Hippocampal formation (tissue), 2 donors: ENCODE measurements at regions not wholly inside any gene's neighbourhood (a gene's known extent, or its start where the extent isn't known, plus 50 kb on each side); places are given as distances from the start of the nearest gene placed in this dataset.
"Not testable (repeated sequence)": the region's sequence is repeated elsewhere in the genome, so short reads cannot be mapped to it uniquely, and the experiment has no call there.

Experiments used
- DNase-seq, 2 donors: peaks; one replicate each; lab custom pipeline; 2025; lab: John Stamatoyannopoulos, UW

DNA sequence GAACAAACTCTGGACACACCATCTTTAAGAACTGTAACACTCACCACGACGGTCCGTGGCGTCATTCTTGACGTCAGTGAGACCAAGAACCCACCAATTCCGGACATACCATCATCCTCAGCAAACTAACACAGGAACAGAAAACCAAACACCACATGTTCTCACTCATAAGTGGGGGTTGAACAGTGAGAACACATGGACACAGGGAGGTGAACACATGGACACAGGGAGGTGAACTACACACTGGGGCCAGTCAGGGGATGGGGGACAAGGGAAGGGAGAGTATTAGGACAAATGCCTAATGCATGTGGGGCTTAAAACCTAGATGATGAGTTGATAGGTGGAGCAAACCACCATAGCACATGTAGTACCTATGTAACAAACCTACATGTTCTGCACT lies 952.1 kb upstream of the PRR20A start:
- DNase-seq: not testable (repeated sequence)

DNA sequence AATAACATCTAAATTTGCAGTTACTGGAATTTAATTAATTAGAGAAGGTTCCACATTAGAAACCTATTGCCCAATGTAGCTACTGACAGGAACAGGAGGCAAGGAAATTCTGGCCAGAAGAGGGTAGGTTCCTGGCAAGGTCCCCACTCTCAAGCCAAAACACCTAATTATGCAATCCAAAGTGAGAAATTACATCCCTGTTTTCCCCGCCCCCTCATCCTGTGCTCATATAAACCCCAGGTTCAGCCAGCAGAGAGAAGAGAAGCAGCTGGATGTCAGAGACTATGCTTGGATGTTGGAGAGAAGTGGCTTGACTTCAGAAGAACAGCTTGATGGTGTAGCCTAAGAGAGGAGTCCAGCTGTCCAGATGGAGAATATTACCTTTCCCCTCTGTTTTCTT lies 951.3 kb upstream of the PRR20A start:
- DNase-seq: no peak

DNA sequence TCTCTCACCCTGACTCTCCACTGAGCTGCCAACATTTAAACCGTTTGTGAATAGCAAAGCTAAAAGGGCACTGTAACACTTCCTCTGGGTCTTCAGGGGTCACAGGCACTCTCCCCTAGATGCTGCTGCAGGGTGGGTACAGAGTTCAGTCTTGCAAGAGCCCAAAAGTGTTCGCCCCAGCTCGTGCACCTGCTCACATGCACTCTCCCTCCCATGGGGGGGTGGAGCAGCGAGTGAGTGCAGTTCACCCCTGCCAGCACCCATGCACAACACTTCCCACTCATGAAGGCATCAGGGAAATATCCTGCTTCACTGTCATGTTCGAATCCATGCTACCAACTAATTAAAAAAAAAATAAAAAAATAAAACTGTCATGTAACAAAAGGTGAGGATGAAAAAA lies 950.7 kb upstream of the PRR20A start:
- no peak for DNase-seq

DNA sequence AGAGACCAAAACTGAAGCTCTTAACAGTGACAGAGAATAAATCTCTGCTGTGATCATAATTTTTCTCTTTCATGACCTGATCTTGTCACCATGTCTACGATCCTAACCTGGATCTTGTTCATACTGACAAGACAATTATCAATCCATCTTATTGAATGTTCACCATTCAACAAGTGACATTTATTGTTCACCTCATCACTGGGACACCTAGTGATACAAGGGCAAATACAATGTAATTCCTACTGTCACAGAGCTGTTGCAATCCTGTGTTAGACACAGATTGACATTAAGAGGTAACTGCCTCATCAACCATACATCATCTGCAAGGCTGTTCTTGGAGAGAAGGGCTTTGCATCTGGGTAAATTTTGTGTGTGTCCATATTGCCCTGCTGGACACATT lies 942.4 kb upstream of the PRR20A start:
- DNase-seq: no peak

GRCh38 chr13:56201834-56202233 lies 938.9 kb upstream of the PRR20A start:
- no peak for DNase-seq

GRCh38 chr13:56216221-56216620 lies 924.5 kb upstream of the PRR20A start:
- DNase-seq: no peak

GRCh38 chr13:56247692-56248091 lies 893.0 kb upstream of the PRR20A start:
- DNase-seq: no peak

GRCh38 chr13:56271686-56272085 lies 869.0 kb upstream of the PRR20A start:
- no peak for DNase-seq

- DNase-seq: no peak
Observed at GRCh38 chr13:56283262-56283828, 857.4 kb upstream of the PRR20A start.

DNA sequence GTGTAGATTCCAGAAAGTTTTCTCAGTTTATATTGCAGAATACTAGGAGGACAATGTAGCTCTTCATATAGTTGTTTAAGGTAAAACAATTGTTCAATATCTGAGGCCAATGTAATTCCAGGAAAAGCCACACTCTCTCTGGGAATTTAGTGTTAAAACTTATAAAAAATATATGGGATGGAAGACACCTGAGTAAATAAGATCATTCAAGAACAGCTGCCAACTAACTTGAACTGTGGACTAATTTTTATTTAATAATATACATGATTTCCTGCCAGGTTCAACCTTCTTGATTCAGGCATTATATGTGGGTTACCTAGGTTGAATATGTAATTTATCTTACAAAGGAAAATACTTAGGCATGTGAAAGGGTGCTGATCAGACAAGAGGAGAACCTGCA lies 841.1 kb upstream of the PRR20A start:
- DNase-seq: no peak

DNA sequence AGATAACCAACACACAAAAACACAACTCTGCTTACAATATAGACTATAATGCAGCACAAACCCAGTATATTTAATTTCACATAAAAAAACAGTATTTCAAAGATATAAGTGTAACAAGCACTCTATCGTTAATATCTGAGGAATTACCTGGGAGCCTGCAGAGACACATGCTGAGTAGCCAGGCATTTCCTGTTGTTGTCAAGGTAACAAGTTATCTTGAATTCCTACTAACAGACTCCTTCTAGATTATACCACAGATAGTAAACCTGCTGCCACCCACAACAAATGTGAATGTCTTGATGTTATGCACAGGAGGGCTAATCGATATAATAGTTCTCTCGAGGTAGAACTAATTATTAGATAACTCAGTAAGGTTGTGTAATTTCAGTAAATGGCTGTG lies 826.0 kb upstream of the PRR20A start:
- no peak for DNase-seq

DNA sequence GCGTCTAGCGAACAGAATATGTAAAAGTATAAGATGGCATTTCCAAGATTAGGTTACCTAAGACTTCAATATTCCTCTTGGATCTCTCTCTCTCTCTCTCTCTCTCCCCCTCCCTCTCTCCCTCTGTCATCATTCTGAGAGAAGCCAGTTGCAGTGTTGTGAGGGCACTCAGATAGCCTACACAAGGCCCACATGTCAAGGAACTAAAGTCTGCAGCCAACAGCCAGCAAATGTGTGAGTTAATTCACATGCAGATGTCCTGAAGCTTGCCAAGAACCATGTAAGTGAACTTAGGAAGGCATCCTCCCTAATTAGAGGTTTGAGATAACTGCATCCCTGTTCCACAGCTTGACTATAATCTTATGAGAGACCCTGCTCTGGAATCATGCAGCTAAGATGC lies 822.9 kb upstream of the PRR20A start:
- DNase-seq: no peak

GRCh38 chr13:56332671-56333070 lies 808.0 kb upstream of the PRR20A start:
- no peak for DNase-seq

GRCh38 chr13:56335775-56336174 lies 804.9 kb upstream of the PRR20A start:
- no peak for DNase-seq

GRCh38 chr13:56338421-56338820 lies 802.3 kb upstream of the PRR20A start:
- DNase-seq: no peak

DNA sequence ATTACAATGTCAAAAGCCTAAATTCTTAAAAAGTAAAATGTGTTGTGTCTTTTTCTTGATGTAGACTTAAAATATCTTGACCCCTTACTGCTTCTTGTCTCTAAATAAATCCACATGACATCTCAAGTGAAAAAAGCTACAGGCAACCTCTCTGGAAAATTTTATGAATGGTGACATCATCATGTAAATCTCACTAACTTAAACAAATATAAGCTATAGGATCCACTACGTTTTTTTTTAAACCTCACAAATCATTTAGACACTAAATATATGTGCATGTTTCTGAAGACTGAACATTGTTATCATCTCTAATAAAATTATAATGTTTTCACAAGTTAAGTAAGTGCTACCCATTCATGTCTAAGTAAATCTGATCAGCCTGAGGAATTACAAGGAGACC lies 793.7 kb upstream of the PRR20A start:
- DNase-seq: no peak

- no peak for DNase-seq
Observed at GRCh38 chr13:56349866-56350265, 790.9 kb upstream of the PRR20A start.

DNA sequence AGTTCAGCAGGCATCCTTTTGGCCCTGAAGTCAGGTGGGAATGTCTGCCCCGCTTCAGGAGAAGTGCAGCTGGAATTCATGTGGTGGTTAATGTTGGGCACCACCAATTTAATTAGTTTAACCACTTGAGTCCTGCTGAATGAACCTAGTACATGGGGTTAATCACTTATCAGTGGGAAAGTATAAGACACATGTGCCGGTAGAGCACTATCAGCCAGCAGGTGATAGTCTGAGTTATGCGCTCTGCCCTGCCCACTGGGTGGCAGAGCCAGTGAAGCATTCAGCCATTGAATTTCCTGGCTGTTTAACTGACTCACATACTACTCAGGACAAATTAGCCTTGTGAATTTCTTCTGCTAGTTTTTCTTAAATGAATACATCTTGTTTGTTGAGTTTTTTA lies 789.7 kb upstream of the PRR20A start:
- DNase-seq: no peak

DNA sequence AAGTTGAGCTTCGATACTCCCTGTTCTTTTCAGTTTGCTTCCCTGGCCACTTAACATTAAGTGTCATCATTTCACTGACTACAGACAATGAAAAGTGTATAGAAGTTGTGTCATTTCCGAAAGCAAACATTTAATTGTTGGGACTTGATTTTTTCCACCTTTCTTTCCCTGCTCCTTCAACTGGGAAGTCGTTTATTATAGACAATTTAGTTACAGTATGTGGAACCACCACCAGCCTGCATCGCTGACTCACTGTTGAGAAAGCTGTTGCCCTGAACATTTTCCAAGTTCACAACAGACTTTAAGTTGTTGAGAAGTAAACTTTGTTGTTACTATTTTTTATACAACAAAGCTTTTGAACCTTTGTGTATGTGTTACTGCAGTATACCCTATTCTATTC lies 788.4 kb upstream of the PRR20A start:
- DNase-seq: no peak

DNA sequence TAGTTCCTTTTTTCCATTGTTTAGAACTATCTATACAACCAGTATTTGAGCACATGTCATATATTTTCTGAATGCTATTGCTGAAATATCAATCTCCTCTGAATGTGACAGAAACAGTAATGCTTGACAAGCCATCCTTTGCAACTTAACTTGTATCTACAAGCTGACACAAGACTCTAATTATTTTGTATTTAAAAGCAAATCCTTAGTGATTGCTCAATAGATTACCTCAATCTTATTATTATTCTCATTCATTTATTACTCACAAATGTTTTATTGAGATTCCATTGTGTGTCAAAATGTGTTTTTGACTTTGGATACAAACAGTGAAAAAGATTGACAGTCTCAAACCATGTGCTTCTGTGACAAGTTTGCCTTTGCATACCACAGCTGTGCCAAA lies 787.8 kb upstream of the PRR20A start:
- DNase-seq: no peak

DNA sequence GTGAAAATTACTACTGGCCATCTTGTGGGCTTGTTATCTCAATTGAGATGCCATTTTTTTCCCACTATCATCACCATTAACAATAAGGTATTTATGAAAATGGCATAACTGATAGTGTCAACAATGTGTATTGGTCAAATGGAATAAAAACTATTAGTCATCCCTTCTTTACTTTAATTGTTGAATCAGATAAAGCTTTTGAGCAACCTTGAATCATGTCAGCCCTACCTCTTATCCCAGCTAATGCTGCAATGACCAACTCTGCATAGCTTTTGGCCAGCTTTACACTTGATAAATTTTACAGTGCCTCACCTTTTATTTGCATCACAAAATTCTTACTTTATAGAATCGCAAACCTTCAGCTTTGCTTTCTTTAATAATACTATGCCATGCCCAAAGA lies 784.0 kb upstream of the PRR20A start:
- DNase-seq: no peak

DNA sequence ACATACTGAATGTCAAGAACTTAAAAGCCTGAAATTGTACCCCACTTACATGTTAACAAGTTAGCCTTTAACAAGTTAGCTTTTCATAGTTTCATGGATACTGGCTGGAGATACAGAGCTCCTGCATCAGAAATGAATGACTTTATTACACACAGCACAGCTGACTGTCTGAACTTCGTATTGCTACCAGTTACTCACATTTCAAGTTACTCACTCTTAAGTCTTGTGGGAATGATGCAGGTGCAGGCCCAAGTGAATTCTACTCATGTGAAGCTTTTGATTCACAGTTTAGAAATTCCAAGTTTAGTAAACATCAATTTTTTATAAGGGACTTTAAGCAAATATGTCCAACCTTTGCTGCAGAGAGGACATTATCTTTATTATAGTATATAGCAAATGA lies 762.2 kb upstream of the PRR20A start:
- no peak for DNase-seq

DNA sequence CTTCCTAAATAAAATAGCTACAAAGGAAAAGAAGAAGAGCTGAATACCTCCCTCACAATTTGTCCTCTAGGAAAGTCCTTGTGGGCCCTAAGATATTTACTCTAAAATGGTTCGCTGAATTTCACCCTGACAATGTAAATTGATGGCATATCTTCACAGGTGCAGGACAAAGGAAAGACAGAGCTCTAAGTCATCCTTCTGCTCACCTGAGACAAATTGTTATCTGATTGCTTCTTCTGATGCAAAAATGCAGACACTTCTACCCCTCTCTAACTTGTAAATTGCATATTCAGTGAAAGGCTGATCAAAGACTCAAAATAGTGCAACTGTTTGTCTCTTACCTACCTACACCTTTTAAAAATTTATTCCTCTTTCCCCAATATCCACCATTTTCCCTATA lies 747.2 kb upstream of the PRR20A start:
- no peak for DNase-seq

DNA sequence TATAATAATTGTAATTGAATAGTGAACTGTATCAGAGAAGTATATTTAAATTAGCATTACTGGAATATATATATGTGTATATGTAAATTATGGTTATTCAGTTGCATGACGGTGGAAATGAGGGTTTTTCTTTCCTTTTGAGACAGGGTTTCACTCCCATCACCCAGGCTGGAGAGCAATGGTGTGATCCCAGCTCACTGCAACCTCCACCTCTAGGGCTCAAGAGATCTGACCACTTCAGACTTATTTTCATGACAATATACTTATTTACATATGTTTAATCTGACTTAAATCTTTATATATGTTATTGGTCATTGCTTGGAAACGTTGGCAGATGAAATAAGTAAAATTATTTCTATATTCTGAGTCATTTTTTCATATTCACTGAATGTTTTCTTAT lies 744.4 kb upstream of the PRR20A start:
- no peak for DNase-seq

DNA sequence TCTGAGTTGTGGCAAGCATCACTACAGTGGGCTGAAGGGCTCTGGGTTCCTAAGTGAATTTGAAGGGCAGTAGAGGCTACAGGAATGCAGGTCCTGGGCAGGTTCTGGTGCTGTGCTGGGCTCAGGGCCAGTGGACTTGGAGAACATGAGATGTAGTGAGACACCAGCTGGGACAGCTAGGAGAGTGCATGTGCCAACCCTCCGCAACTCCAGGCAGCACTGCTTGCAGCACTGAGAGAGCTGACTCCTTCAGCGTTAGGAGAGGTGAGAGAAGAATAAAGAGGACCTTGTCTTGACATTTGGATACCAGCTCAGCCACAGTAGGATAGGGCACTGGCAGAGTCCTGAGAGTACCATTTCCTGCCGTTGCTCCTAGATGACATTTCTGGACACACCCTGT lies 739.9 kb upstream of the PRR20A start:
- DNase-seq: no peak
